Loucy (cell line): ENCODE measurements at regions not wholly inside any gene's neighbourhood (a gene's known extent, or its start where the extent isn't known, plus 50 kb on each side); places are given as distances from the start of the nearest gene placed in this dataset.
"Not testable (repeated sequence)": the region's sequence is repeated elsewhere in the genome, so short reads cannot be mapped to it uniquely, and the experiment has no call there.

Experiments used
- EZH2phosphoT487 ChIP-seq: fragments of 200-600 bp; IDR thresholded peaks from 2 replicates; pipeline ENCODE4 v1.6.1; 2018; ENCODE audit warnings: antibody characterized with exemption, mild to moderate bottlenecking, moderate library complexity, borderline replicate concordance
- TF ChIP-seq, protein P1 (sequence below): fragments of 200-600 bp; sonication (generic); conservative IDR thresholded peaks from 2 replicates; pipeline ENCODE4 v1.5.1; 2014; ENCODE audit warnings: mild to moderate bottlenecking, antibody characterized with exemption, low read length

DNA sequence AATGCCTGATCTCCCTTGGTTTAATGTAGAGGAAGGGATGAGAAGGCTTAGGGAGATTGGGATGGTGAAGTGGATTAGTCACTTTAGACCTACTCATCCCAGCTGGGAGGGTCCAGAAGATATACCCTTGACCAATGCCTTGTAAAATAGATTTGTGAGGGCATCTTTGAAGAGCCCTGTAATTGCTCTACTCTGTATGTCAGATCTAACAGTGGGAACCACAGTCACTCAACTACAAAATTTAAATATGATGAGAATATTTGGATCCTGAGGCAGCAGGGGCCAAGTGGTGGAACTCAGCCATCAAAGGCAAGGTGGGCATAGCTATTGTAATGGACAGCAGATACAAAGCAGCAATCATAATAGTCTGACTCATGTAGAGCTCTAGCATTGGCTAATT, 1272.9 kb upstream of the CITED2 start:
- TF ChIP-seq, protein P1, sequence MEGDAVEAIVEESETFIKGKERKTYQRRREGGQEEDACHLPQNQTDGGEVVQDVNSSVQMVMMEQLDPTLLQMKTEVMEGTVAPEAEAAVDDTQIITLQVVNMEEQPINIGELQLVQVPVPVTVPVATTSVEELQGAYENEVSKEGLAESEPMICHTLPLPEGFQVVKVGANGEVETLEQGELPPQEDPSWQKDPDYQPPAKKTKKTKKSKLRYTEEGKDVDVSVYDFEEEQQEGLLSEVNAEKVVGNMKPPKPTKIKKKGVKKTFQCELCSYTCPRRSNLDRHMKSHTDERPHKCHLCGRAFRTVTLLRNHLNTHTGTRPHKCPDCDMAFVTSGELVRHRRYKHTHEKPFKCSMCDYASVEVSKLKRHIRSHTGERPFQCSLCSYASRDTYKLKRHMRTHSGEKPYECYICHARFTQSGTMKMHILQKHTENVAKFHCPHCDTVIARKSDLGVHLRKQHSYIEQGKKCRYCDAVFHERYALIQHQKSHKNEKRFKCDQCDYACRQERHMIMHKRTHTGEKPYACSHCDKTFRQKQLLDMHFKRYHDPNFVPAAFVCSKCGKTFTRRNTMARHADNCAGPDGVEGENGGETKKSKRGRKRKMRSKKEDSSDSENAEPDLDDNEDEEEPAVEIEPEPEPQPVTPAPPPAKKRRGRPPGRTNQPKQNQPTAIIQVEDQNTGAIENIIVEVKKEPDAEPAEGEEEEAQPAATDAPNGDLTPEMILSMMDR, result not testable (repeated sequence)
- not testable (repeated sequence) for TF ChIP-seq EZH2phosphoT487
